Adrenal gland (tissue), 5 donors: ENCODE measurements at regions not wholly inside any gene's neighbourhood (a gene's known extent, or its start where the extent isn't known, plus 50 kb on each side); places are given as distances from the start of the nearest gene placed in this dataset.

ENCODE experiments used
- POLR2A ChIP-seq, 2 donors: fragments of 450-650 bp; IDR thresholded peaks; one replicate each; pipeline ENCODE4 v1.6.1; 2017; ENCODE audit warnings: antibody characterized with exemption in 2 of 2, mild to moderate bottlenecking in 2 of 2, moderate library complexity in 1 of 2
- TF ChIP-seq, protein P1 (sequence below), 6 experiments: fragments of 450-650 bp in 4 of 6; fragments of 200-600 bp in 2 of 6; sonication (generic) in 1 of 6; IDR thresholded peaks; 1 replicate in 5 of 6; 2 replicates in 1 of 6; pipeline versions ENCODE4 v1.5.1 to v1.8.0; 2016 to 2021; ENCODE audit warnings: antibody characterized with exemption in 6 of 6, mild to moderate bottlenecking in 2 of 6, moderate library complexity in 1 of 6
- donor health status: DM: no; HTN: no; CAD: no.

GRCh38 chr12:90794212-90794611 is 160.8 kb downstream of the CCER1 start:
- TF ChIP-seq, protein P1, sequence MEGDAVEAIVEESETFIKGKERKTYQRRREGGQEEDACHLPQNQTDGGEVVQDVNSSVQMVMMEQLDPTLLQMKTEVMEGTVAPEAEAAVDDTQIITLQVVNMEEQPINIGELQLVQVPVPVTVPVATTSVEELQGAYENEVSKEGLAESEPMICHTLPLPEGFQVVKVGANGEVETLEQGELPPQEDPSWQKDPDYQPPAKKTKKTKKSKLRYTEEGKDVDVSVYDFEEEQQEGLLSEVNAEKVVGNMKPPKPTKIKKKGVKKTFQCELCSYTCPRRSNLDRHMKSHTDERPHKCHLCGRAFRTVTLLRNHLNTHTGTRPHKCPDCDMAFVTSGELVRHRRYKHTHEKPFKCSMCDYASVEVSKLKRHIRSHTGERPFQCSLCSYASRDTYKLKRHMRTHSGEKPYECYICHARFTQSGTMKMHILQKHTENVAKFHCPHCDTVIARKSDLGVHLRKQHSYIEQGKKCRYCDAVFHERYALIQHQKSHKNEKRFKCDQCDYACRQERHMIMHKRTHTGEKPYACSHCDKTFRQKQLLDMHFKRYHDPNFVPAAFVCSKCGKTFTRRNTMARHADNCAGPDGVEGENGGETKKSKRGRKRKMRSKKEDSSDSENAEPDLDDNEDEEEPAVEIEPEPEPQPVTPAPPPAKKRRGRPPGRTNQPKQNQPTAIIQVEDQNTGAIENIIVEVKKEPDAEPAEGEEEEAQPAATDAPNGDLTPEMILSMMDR (IDR thresholded peaks at IDR 0.05), result no peak
- no peak for TF ChIP-seq POLR2A (IDR thresholded peaks at IDR 0.05)
